ENCODE measurements at regions not wholly inside any gene's neighbourhood (a gene's known extent, or its start where the extent isn't known, plus 50 kb on each side); places are given as distances from the start of the nearest gene placed in this dataset.
A peak's percentile ranks its signal among the peaks of the same experiment; 100 is the strongest.

DNA sequence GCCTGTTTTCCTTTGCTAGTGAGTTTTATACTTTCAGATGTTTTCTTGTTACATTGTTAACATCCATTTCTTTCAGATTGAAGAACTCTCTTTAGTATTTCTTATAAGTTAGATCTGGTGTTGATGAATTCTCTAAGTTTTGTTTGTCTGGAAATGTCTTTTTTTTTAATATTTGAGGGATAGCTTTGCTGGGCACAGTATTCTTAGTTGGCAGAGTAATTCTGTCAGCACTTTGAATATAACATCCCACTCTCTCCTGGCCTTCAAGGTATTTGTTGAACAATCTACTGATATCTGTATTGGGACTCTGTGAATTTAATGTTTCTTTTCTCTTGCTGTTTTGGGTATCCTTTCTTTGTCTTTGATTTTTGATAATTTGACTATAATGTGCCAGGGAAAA lies 79.4 kb upstream of the UST start:
- H3K27me3 ChIP-seq (ENCODE audit: control insufficient read depth in 1 of 2, insufficient read depth in 1 of 2, low read length in 2 of 2): no peaks in the 10 kb centered on the region
- H2BK5ac ChIP-seq (ENCODE audit: low read depth, low read length, poor library complexity, severe bottlenecking): peak overlapping the region; percentile 8
- H4K91ac ChIP-seq (ENCODE audit: low read length): no peak overlapping the region
- no peak overlapping the region for H2AFZ ChIP-seq (ENCODE audit: low read depth, low read length)
- H3K9ac ChIP-seq (ENCODE audit: low read length): no peak overlapping the region
- H2BK120ac ChIP-seq (ENCODE audit: low read depth, low read length): no peak overlapping the region
- H3K27ac ChIP-seq (ENCODE audit: low read length, poor library complexity, severe bottlenecking): no peak overlapping the region
- no peak overlapping the region for H2AK5ac ChIP-seq (ENCODE audit: low read length, severe bottlenecking)
- no peak overlapping the region for H2BK12ac ChIP-seq (ENCODE audit: low read length in 2 of 2)
- no peak overlapping the region for H3K23ac ChIP-seq (ENCODE audit: low read length in 2 of 2)
- H3K9me3 ChIP-seq (ENCODE audit: control insufficient read depth, low read length): peaks cover 46% of the 10 kb centered on the region
- no peak overlapping the region for H3K4ac ChIP-seq (ENCODE audit: low read depth in 1 of 2, low read length in 2 of 2)
- H3K36me3 ChIP-seq (ENCODE audit: control insufficient read depth in 1 of 2, insufficient read depth in 2 of 2, low read depth in 1 of 2, low read length in 2 of 2): no peaks in the 10 kb centered on the region
- no peak overlapping the region for H3K4me3 ChIP-seq (ENCODE audit: insufficient read depth in 1 of 2, low read depth in 1 of 2, low read length in 2 of 2)
- no peak overlapping the region for H4K8ac ChIP-seq (ENCODE audit: low read length)
- no peak for DNase-seq
- H3K18ac ChIP-seq (ENCODE audit: low read depth in 1 of 2, low read length in 2 of 2): no peak overlapping the region
- H2BK15ac ChIP-seq (ENCODE audit: low read depth, poor library complexity, severe bottlenecking): no peak overlapping the region
- no peaks in the 10 kb centered on the region for H3K4me1 ChIP-seq (ENCODE audit: control insufficient read depth, insufficient read depth, low read depth, low read length)
- H3K14ac ChIP-seq (ENCODE audit: low read length in 2 of 2): no peak overlapping the region
- H3K79me1 ChIP-seq (replicated peaks; ENCODE audit: low read length, poor library complexity, severe bottlenecking): no peaks in the 10 kb centered on the region
- no peak overlapping the region for H3K4me2 ChIP-seq (ENCODE audit: low read length, poor library complexity, severe bottlenecking)

DNA sequence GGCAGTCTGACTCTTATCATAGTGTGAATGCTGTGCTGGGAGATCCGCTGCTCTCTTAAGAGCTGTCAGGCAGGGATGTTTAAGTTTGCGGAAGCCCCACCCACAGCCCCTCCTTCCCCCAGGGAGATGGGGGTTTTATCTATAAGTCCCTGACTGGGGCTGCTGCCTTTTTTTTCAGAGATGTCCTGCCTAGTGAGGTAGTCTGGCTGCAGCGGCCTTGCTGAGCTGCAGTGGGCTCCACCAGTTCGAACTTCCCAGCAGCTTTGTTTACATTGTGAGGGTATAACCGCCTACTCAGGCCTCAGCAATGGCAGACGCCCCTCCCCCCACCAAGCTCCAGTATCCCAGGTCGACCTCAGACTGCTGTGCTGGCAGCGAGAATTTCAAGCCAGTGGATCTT lies 75.7 kb upstream of the UST start:
- Histone ChIP-seq H2BK120ac (ENCODE audit: low read depth, low read length) (no peak overlapping the region), H3K36me3 (ENCODE audit: control insufficient read depth in 1 of 2, insufficient read depth in 2 of 2, low read depth in 1 of 2, low read length in 2 of 2) (no peaks in the 10 kb centered on the region), H3K79me1 (replicated peaks; ENCODE audit: low read length, poor library complexity, severe bottlenecking) (no peaks in the 10 kb centered on the region), H4K8ac (ENCODE audit: low read length) (no peak overlapping the region), H3K4me2 (ENCODE audit: low read length, poor library complexity, severe bottlenecking) (no peak overlapping the region), H2BK12ac (ENCODE audit: low read length in 2 of 2) (no peak overlapping the region), H3K18ac (ENCODE audit: low read depth in 1 of 2, low read length in 2 of 2) (no peak overlapping the region), H2BK5ac (ENCODE audit: low read depth, low read length, poor library complexity, severe bottlenecking) (no peak overlapping the region), H3K14ac (ENCODE audit: low read length in 2 of 2) (no peak overlapping the region), H2BK15ac (ENCODE audit: low read depth, poor library complexity, severe bottlenecking) (no peak overlapping the region), H4K91ac (ENCODE audit: low read length) (no peak overlapping the region), H3K27me3 (ENCODE audit: control insufficient read depth in 1 of 2, insufficient read depth in 1 of 2, low read length in 2 of 2) (no peaks in the 10 kb centered on the region), H3K4me1 (ENCODE audit: control insufficient read depth, insufficient read depth, low read depth, low read length) (no peaks in the 10 kb centered on the region), H3K27ac (ENCODE audit: low read length, poor library complexity, severe bottlenecking) (no peak overlapping the region), H2AFZ (ENCODE audit: low read depth, low read length) (no peak overlapping the region), H3K23ac (ENCODE audit: low read length in 2 of 2) (no peak overlapping the region), H3K4me3 (ENCODE audit: insufficient read depth in 1 of 2, low read depth in 1 of 2, low read length in 2 of 2) (no peak overlapping the region), H3K9ac (ENCODE audit: low read length) (no peak overlapping the region), H3K4ac (ENCODE audit: low read depth in 1 of 2, low read length in 2 of 2) (no peak overlapping the region), H2AK5ac (ENCODE audit: low read length, severe bottlenecking) (no peak overlapping the region), H3K9me3 (ENCODE audit: control insufficient read depth, low read length) (peaks cover 57% of the 10 kb centered on the region)
- 46% methylated on average over 6 of the region's 8 CpGs for WGBS
- DNase-seq: no peak

DNA sequence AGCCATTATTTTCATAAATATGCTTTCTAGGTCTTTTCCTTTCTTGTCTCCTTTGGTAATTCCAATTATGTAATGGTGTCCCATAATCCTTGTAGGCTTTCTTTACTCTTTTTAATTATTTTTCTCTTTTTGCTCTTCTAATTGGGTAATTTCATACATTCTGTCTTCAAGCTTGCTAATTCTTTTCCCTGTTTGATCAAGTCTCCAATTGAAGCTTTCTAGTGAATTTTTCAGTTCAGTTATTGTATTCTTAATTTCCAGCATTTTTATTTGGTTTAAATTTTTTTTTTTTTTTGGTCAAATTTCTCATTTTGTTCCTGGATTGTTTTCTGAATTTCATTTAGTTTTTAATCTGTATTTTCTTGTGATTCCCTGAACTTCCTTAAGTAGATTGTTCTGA lies 74.9 kb upstream of the UST start:
- H3K4me3 ChIP-seq (ENCODE audit: insufficient read depth in 1 of 2, low read depth in 1 of 2, low read length in 2 of 2): no peak overlapping the region
- no peak overlapping the region for H2BK5ac ChIP-seq (ENCODE audit: low read depth, low read length, poor library complexity, severe bottlenecking)
- no peak overlapping the region for H4K8ac ChIP-seq (ENCODE audit: low read length)
- H2AFZ ChIP-seq (ENCODE audit: low read depth, low read length): no peak overlapping the region
- no peak overlapping the region for H3K27ac ChIP-seq (ENCODE audit: low read length, poor library complexity, severe bottlenecking)
- no peak overlapping the region for H3K18ac ChIP-seq (ENCODE audit: low read depth in 1 of 2, low read length in 2 of 2)
- no peak overlapping the region for H3K9ac ChIP-seq (ENCODE audit: low read length)
- H3K4ac ChIP-seq (ENCODE audit: low read depth in 1 of 2, low read length in 2 of 2): no peak overlapping the region
- peaks cover 50% of the 10 kb centered on the region for H3K9me3 ChIP-seq (ENCODE audit: control insufficient read depth, low read length)
- H3K14ac ChIP-seq (ENCODE audit: low read length in 2 of 2): no peak overlapping the region
- H3K23ac ChIP-seq (ENCODE audit: low read length in 2 of 2): no peak overlapping the region
- H3K4me1 ChIP-seq (ENCODE audit: control insufficient read depth, insufficient read depth, low read depth, low read length): no peaks in the 10 kb centered on the region
- H3K36me3 ChIP-seq (ENCODE audit: control insufficient read depth in 1 of 2, insufficient read depth in 2 of 2, low read depth in 1 of 2, low read length in 2 of 2): no peaks in the 10 kb centered on the region
- no peak overlapping the region for H3K4me2 ChIP-seq (ENCODE audit: low read length, poor library complexity, severe bottlenecking)
- H2BK12ac ChIP-seq (ENCODE audit: low read length in 2 of 2): no peak overlapping the region
- DNase-seq: no peak
- H3K27me3 ChIP-seq (ENCODE audit: control insufficient read depth in 1 of 2, insufficient read depth in 1 of 2, low read length in 2 of 2): no peaks in the 10 kb centered on the region
- H2BK120ac ChIP-seq (ENCODE audit: low read depth, low read length): no peak overlapping the region
- no peak overlapping the region for H2AK5ac ChIP-seq (ENCODE audit: low read length, severe bottlenecking)
- no peak overlapping the region for H2BK15ac ChIP-seq (ENCODE audit: low read depth, poor library complexity, severe bottlenecking)
- no peak overlapping the region for H4K91ac ChIP-seq (ENCODE audit: low read length)
- H3K79me1 ChIP-seq (replicated peaks; ENCODE audit: low read length, poor library complexity, severe bottlenecking): no peaks in the 10 kb centered on the region

DNA sequence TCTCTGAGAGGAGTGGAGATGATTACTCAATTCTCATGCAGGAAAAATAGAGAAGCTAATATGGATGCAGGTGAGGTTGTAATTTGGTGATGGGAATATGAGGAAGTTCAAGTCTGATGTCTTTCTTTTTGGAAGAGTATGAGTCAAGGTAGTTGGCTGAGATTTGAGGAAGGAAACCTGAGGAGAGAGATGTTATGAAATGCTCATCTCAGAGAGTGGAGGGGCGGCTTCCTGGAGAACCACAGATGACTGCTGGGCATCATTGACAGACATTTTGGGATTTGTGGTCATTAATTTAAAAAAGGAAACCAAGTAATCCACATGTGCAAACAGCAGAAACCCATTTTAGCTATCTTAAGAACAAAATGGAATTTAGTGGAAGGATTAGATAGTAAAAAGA lies 72.5 kb upstream of the UST start:
- DNase-seq: no peak
- peaks cover 51% of the 10 kb centered on the region for H3K9me3 ChIP-seq (ENCODE audit: control insufficient read depth, low read length)
- 100% methylated on average over 1 of the region's 1 CpG for WGBS
- no peaks in the 10 kb centered on the region for H3K36me3 ChIP-seq (ENCODE audit: control insufficient read depth in 1 of 2, insufficient read depth in 2 of 2, low read depth in 1 of 2, low read length in 2 of 2)
- no peak overlapping the region for H3K14ac ChIP-seq (ENCODE audit: low read length in 2 of 2)
- no peak overlapping the region for H3K4ac ChIP-seq (ENCODE audit: low read depth in 1 of 2, low read length in 2 of 2)
- H2BK5ac ChIP-seq (ENCODE audit: low read depth, low read length, poor library complexity, severe bottlenecking): no peak overlapping the region
- H3K27ac ChIP-seq (ENCODE audit: low read length, poor library complexity, severe bottlenecking): no peak overlapping the region
- no peak overlapping the region for H3K18ac ChIP-seq (ENCODE audit: low read depth in 1 of 2, low read length in 2 of 2)
- H3K27me3 ChIP-seq (ENCODE audit: control insufficient read depth in 1 of 2, insufficient read depth in 1 of 2, low read length in 2 of 2): no peaks in the 10 kb centered on the region
- H3K9ac ChIP-seq (ENCODE audit: low read length): no peak overlapping the region
- no peaks in the 10 kb centered on the region for H3K4me1 ChIP-seq (ENCODE audit: control insufficient read depth, insufficient read depth, low read depth, low read length)
- no peak overlapping the region for H3K4me2 ChIP-seq (ENCODE audit: low read length, poor library complexity, severe bottlenecking)
- H2AK5ac ChIP-seq (ENCODE audit: low read length, severe bottlenecking): no peak overlapping the region
- H2BK12ac ChIP-seq (ENCODE audit: low read length in 2 of 2): no peak overlapping the region
- no peak overlapping the region for H2BK15ac ChIP-seq (ENCODE audit: low read depth, poor library complexity, severe bottlenecking)
- no peak overlapping the region for H4K91ac ChIP-seq (ENCODE audit: low read length)
- H3K23ac ChIP-seq (ENCODE audit: low read length in 2 of 2): no peak overlapping the region
- no peaks in the 10 kb centered on the region for H3K79me1 ChIP-seq (replicated peaks; ENCODE audit: low read length, poor library complexity, severe bottlenecking)
- H2BK120ac ChIP-seq (ENCODE audit: low read depth, low read length): no peak overlapping the region
- H2AFZ ChIP-seq (ENCODE audit: low read depth, low read length): no peak overlapping the region
- no peak overlapping the region for H4K8ac ChIP-seq (ENCODE audit: low read length)
- H3K4me3 ChIP-seq (ENCODE audit: insufficient read depth in 1 of 2, low read depth in 1 of 2, low read length in 2 of 2): no peak overlapping the region

Data from mesenchymal stem cell (in vitro differentiated cells and primary cell).